ENCODE measurements at regions not wholly inside any gene's neighbourhood (a gene's known extent, or its start where the extent isn't known, plus 50 kb on each side); places are given as distances from the start of the nearest gene placed in this dataset.
"Not testable (repeated sequence)": the region's sequence is repeated elsewhere in the genome, so short reads cannot be mapped to it uniquely, and the experiment has no call there.

DNA sequence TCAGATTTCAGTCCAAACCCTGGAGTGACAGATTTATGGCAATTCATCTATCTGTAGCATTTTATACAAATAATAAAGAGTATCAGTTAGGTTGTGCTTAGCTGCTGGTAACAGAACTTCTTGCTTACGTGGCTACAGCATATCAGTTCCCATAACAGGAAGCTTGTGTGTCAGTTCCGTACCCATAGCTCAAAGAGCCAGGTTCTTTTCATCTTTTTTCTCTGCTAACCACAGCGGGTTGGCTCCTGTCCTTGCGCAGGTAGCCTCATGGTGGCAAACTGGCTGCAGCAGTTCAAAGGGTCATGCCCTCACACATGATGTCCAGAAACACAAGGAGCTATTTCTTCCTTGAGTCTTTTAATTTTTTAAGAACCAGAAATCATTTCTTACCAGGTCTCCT lies 1041.8 kb downstream of the GATA3 start:
- H3K9me3 ChIP-seq (replicated peaks in 1 of 11), result no peaks in the 10 kb centered on the region
- no peak overlapping the region for H3K4me3 ChIP-seq
- H3K27me3 ChIP-seq, result no peaks in the 10 kb centered on the region
- no peak overlapping the region for H3K9ac ChIP-seq
- H4K20me1 ChIP-seq, result no peaks in the 10 kb centered on the region
- H3K27ac ChIP-seq, result no peak overlapping the region
- no peaks in the 10 kb centered on the region for H3K4me1 ChIP-seq
- no peak for TF ChIP-seq Cebpa-rat (IDR thresholded peaks at IDR 0.05)
- H3K4me2 ChIP-seq, result no peak overlapping the region
- H3K36me3 ChIP-seq, result no peaks in the 10 kb centered on the region

DNA sequence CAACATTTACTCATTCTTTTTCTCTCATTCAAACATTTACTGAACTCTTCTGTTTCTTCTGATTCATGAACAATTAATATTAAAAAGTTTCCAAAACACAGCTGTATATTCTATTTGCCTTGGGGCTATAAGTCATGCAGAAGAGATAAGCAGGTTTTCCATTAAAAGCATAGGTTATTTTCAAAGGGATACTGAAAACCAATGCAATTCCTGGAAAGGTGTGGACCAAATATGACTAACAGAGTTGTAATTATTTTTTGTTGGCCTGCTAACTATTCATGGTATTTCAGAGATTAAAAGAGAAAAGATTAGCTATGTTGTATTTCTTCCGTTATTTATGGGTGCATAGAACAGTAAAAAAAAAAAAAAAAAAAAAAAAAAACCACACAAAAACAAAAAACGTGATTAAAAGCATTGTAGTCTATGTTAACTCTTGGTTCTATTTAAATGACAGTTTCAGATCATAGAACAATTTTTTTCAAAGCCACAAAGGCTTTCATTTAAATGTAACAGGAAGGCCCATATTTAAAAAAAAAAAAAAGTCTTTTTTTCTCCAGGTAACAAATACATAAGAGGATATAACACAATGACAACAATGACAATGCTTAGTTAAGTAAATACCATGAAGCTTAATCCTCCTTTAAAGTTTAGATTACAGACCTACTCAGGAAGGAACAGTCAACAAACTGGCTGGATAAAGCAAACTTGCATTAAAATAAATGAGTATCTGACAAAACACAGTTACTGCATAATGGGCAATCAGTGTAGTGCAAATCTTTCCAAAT lies 1042.9 kb downstream of the GATA3 start:
- Histone ChIP-seq H3K4me2 (no peak overlapping the region), H3K27ac (no peak overlapping the region), H3K4me1 (no peaks in the 10 kb centered on the region), H4K20me1 (no peaks in the 10 kb centered on the region), H3K36me3 (no peaks in the 10 kb centered on the region), H3K27me3 (no peaks in the 10 kb centered on the region), H3K9me3 (replicated peaks in 1 of 11) (no peaks in the 10 kb centered on the region), H3K9ac (no peak overlapping the region), H3K4me3 (no peak overlapping the region)
- no peak for TF ChIP-seq Cebpa-rat (IDR thresholded peaks at IDR 0.05)

DNA sequence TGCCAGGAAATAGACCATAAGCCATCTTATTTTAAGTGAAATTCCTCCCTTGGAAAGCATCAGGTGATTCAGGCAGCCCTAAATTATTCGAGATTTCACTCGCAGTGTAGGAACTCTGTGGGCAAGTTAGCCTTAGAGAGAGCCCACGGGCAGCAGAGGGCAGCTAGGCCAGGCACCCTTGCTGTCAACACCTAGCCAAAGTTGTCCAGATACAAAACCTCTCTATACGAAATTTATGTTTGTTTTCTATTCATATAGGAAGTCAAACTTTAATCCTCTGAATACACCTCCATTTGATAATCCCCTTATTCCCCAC lies 1043.5 kb downstream of the GATA3 start:
- H3K9me3 ChIP-seq (replicated peaks in 1 of 11), result no peaks in the 10 kb centered on the region
- no peak for TF ChIP-seq Cebpa-rat (IDR thresholded peaks at IDR 0.05)
- no peak overlapping the region for H3K4me2 ChIP-seq
- H4K20me1 ChIP-seq, result no peaks in the 10 kb centered on the region
- no peak overlapping the region for H3K4me3 ChIP-seq
- H3K36me3 ChIP-seq, result no peaks in the 10 kb centered on the region
- no peaks in the 10 kb centered on the region for H3K4me1 ChIP-seq
- no peak overlapping the region for H3K9ac ChIP-seq
- H3K27me3 ChIP-seq, result no peaks in the 10 kb centered on the region
- H3K27ac ChIP-seq, result no peak overlapping the region

DNA sequence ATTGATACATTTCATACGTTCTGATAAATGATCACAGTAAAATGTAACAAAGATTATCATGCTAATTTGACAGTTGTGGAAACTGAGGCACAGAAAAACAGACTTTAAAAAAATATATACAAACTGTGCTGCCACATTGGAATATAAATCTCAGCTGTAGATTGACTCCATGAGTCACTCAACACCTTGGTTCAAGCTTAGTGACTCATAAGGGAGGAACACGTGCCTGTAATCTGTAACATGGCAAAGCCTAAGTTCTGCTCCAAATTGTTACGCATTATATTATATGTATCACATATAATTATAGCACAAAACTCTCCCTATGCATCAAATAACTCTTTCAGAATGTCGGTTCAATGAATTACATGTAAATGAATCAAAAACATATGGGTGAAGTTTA lies 1047.5 kb downstream of the GATA3 start:
- no peak overlapping the region for H3K4me2 ChIP-seq
- no peaks in the 10 kb centered on the region for H3K27me3 ChIP-seq
- H4K20me1 ChIP-seq, result no peaks in the 10 kb centered on the region
- no peak overlapping the region for H3K4me3 ChIP-seq
- no peaks in the 10 kb centered on the region for H3K36me3 ChIP-seq
- no peaks in the 10 kb centered on the region for H3K9me3 ChIP-seq (replicated peaks in 1 of 11)
- no peak for TF ChIP-seq Cebpa-rat (IDR thresholded peaks at IDR 0.05)
- H3K27ac ChIP-seq, result no peak overlapping the region
- no peak overlapping the region for H3K9ac ChIP-seq
- H3K4me1 ChIP-seq, result no peaks in the 10 kb centered on the region

DNA sequence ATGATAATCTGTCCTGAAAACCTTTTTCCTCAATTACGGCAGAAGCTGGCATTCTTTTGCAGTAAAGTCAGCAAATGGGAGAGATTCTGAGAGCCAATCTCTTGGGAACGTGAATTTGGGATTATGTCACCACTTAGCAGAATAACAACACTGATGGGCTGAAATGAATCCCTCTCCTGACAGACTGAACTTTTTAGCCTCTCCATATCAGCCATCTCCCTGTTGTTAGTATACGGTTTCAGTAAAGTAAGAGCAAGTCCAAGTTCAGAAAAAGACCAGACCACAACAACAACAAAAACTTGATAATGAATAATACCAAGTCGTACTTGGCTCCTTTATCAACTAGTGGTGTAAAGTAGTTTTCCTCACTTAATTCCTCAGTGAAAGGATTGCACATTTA lies 1048.8 kb downstream of the GATA3 start:
- Histone ChIP-seq H3K4me1 (no peaks in the 10 kb centered on the region), H3K4me3 (no peak overlapping the region), H4K20me1 (no peaks in the 10 kb centered on the region), H3K4me2 (no peak overlapping the region), H3K9me3 (replicated peaks in 1 of 11) (no peaks in the 10 kb centered on the region), H3K9ac (no peak overlapping the region), H3K27ac (no peak overlapping the region), H3K27me3 (no peaks in the 10 kb centered on the region), H3K36me3 (no peaks in the 10 kb centered on the region)
- no peak for TF ChIP-seq Cebpa-rat (IDR thresholded peaks at IDR 0.05)

DNA sequence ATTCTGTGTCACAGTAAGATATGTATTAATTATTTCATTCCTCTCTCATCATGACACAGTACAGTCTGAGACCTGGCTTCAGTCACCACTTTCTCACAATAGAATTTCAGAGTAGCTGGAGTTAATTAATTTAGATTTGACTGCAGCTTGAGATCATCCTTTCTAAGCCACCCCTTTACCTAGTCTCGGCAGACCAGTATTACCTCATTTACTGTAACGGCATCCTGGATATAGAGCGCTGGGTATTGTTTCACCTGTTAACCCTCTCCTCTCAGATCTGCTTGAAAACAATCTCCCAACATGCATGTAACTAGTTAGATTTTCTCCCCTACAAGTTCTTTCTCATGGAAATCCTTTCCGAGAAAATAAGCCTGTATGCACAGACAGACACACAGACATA lies 1057.5 kb downstream of the GATA3 start:
- Histone ChIP-seq H3K9ac (no peak overlapping the region), H3K36me3 (no peaks in the 10 kb centered on the region), H3K4me1 (no peaks in the 10 kb centered on the region), H3K27ac (no peak overlapping the region), H3K4me3 (no peak overlapping the region), H3K4me2 (no peak overlapping the region), H4K20me1 (no peaks in the 10 kb centered on the region), H3K27me3 (no peaks in the 10 kb centered on the region), H3K9me3 (replicated peaks in 1 of 11) (no peaks in the 10 kb centered on the region)
- no peak for TF ChIP-seq Cebpa-rat (IDR thresholded peaks at IDR 0.05)

DNA sequence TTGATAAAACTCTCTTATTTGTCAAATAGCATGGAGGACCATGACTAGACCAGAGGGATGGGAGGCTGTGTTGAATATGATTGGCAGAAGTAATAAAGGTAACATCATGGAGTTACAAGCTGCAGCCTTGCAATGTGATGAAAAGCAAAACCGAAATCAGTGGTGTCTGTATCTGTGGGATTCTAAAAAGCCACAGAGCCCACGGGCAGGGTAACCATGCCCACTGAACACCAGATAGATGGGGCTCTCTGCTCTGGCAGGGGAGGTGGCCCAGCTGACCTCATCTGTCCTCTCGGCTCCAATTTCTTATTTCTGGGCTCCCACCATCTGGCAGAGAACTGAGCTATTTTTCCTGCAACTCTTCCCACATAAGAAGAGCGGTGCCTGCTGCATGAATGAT lies 1072.2 kb downstream of the GATA3 start:
- TF ChIP-seq Cebpa-rat (IDR thresholded peaks at IDR 0.05), result no peak

DNA sequence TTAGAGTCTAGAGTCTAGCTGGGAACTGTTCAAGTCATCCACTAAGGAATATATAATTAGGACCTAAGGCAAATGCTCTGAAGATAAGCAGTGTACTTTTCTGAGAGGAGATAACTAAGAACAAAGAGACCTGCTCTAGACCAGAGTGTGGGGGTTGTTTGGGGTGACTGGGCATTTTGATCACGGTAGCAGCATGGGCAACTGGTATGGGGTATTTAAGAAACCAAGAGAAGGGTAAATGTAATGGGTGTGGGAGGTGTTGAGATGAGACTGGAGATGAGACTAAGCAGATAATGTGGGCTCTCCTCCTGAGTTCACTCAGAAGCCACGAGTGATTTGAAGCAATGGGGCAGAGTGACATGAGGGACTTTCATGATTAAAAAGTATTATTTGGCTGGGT lies 1082.9 kb downstream of the GATA3 start:
- Histone ChIP-seq H4K20me1 (no peaks in the 10 kb centered on the region), H3K4me1 (no peaks in the 10 kb centered on the region), H3K4me3 (no peak overlapping the region), H3K9ac (no peak overlapping the region), H3K4me2 (no peak overlapping the region), H3K9me3 (replicated peaks in 1 of 11) (no peaks in the 10 kb centered on the region), H3K27me3 (no peaks in the 10 kb centered on the region), H3K36me3 (no peaks in the 10 kb centered on the region), H3K27ac (no peak overlapping the region)
- TF ChIP-seq Cebpa-rat (IDR thresholded peaks at IDR 0.05), result no peak

More for the DNA sequence above, 1072.2 kb downstream of the GATA3 start:
- Histone ChIP-seq H3K9me3 (replicated peaks in 1 of 11) (no peaks in the 10 kb centered on the region), H3K36me3 (no peaks in the 10 kb centered on the region), H3K4me1 (no peaks in the 10 kb centered on the region), H3K27me3 (no peaks in the 10 kb centered on the region), H4K20me1 (no peaks in the 10 kb centered on the region), H3K4me3 (no peak overlapping the region), H3K9ac (no peak overlapping the region), H3K27ac (no peak overlapping the region), H3K4me2 (no peak overlapping the region)

DNA sequence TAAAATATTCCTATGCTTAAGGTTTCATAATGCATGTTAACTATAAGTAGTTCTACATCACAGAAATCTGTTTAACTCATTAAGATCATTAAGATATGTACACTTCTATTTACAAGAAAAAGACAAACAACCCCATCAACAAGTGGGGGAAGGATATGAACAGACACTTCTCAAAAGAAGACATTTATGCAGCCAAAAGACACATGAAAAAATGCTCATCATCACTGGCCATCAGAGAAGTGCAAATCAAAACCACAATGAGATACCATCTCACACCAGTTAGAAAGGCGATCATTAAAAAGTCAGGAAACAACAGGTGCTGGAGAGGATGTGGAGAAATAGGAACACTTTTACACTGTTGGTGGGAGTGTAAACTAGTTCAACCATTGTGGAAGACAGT lies 1084.3 kb downstream of the GATA3 start:
- H3K4me2 ChIP-seq; H3K9me3 ChIP-seq (replicated peaks in 1 of 11): not testable (repeated sequence)

DNA sequence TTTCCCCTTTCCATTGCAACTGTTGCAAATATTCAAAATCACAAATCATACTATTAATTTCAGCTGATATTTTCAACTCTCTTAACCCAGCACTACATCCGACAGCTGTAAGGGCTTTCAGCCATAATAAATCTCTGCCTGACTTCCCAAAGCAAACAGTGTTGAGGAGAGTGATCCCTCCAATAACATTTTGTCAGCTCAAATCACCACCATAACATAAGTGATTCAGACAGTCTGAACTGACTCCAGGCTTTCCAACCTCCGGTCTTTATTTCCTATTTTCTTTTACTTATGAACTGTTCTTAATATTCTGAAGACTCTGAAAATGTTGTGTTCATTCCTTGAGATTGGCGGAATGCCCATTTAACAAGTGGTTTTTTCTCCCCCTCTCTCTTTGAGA lies 1085.9 kb downstream of the GATA3 start:
- H3K9ac ChIP-seq, result no peak overlapping the region
- H3K36me3 ChIP-seq, result no peaks in the 10 kb centered on the region
- H4K20me1 ChIP-seq, result no peaks in the 10 kb centered on the region
- no peak overlapping the region for H3K4me2 ChIP-seq
- no peaks in the 10 kb centered on the region for H3K9me3 ChIP-seq (replicated peaks in 1 of 11)
- H3K27ac ChIP-seq, result no peak overlapping the region
- H3K4me3 ChIP-seq, result no peak overlapping the region
- no peaks in the 10 kb centered on the region for H3K4me1 ChIP-seq
- no peak for TF ChIP-seq Cebpa-rat (IDR thresholded peaks at IDR 0.05)
- no peaks in the 10 kb centered on the region for H3K27me3 ChIP-seq

More for the DNA sequence above, 1084.3 kb downstream of the GATA3 start:
- H3K9ac ChIP-seq, H3K27me3 ChIP-seq, H4K20me1 ChIP-seq, H3K27ac ChIP-seq, H3K4me3 ChIP-seq, H3K36me3 ChIP-seq, H3K4me1 ChIP-seq: not testable (repeated sequence)
